ENCODE measurements at regions not wholly inside any gene's neighbourhood (a gene's known extent, or its start where the extent isn't known, plus 50 kb on each side); places are given as distances from the start of the nearest gene placed in this dataset.

DNA sequence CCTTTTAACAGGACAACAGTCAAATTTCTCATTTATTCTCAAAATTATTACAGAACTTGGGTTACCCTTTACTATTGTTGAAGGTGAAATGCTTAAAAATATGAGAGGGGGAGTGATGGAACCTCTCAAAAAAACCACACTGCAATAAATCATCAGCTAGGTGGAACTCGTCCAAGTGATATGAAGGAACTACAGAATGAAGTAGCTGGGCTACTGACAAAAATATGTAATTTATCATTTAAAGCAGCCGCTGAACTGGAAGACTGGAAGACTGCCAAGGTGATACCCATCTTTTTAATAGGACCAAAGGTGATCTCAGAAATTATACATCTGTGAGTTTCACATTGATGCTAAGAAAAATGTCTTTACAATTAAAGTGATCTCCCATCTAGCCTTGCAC is 597.7 kb upstream of the TENM3 start:
- DNase-seq = no peak

GRCh38 chr4:181646864-181647263 is 596.3 kb upstream of the TENM3 start:
- DNase-seq = no peak

GRCh38 chr4:181647396-181648147 is 595.6 kb upstream of the TENM3 start:
- DNase-seq = no peak

DNA sequence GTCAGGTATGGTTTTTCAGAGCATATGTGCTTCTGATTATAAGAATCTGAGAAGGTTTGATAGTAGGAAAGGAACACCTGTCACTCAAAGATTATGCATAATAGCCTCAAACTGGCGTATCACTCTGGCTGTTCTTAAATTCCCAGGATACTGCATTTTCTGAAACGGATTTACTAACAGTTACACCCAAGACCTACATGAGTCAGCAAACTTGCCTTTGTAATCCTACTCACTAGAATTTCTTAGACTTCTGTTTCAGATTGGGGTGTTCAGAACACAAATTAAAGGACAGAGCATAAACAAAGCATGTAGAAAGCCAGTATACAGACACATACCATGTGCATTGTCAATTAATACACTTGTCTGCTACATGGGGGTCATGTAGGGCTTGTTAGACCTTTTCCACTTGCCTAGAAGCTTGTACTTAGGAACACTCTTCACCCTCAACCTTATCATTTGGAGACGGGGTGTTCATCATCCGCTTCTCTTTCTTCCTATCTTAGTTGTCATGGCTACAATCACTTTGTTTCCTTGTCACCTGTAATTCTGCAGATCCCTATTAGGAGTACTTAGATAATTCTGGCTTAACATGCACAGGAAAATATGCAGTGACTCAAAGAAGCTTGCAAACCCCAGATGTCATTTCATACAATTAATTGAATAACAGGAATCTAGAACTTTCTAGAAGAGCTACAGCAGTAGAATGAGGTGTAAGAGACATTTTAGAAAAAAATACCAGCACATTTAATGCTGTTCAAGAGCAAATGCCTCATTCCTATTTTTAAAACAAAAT is 593.0 kb upstream of the TENM3 start:
- no peak for DNase-seq

- DNase-seq = no peak
Measured at GRCh38 chr4:181656748-181657147, 586.5 kb upstream of the TENM3 start.

- no peak for DNase-seq
Measured at GRCh38 chr4:181659202-181659601, 584.0 kb upstream of the TENM3 start.

- DNase-seq = no peak
Measured at GRCh38 chr4:181659876-181660275, 583.3 kb upstream of the TENM3 start.

GRCh38 chr4:181661090-181661489 is 582.1 kb upstream of the TENM3 start:
- DNase-seq = no peak

DNA sequence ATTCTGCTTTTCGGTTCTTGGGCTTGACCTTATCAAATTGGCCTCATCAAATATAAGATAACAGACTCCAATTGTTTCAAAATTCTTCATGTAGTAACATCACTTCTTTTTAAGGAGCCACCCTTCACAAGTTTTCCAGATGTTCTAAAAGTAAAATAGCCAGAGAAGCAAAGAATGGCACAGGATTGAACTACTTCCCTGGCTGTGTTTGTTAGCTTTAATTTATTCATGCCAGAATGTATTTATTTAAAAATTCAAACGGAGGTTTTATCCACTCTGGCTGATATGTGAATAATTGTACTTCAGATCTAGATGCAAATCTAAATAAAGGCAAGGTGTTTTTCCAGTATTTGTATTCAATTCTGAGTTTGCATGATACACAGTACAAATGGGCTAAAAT is 581.3 kb upstream of the TENM3 start:
- DNase-seq = no peak

GRCh38 chr4:181662383-181662782 is 580.8 kb upstream of the TENM3 start:
- DNase-seq = no peak

DNA sequence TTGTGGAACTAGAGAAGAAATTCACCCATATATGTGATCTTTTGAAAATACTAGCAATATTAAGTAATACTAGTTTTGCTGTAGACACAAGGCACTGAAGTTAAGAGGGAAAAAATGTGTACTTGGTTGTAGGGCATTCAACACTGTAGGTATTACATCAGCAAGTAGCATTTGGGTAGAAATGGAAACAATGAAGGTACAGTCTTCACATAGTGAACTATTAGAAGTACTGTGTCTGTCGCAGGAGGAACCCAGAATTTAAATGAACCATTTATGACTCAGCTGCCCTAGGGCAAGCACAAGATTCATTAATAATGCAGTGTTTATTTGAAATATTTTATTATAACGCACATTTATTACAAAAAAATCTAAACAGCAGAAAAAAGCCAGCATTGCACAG is 572.7 kb upstream of the TENM3 start:
- DNase-seq = no peak

DNA sequence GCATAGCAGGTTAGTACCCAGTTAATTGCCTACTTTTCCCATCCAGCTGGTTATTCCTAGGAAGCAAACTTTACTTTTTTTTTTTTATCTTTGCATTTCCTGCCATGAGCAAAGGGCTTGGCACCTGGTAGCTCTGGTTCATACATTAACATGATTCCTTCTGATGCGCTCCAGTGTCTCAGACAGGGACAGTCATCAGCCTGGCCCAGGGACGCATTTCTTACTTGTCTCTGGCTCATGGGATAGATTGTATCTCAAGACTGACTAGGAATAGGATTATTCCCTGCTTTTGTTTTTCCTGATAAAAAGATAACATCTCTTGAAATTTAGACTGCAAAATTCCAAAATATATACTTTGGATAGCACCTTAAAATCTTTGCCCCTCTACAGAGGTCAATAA is 571.5 kb upstream of the TENM3 start:
- DNase-seq = no peak

- no peak for DNase-seq
Measured at GRCh38 chr4:181672751-181673150, 570.5 kb upstream of the TENM3 start.

GRCh38 chr4:181674315-181674875 is 568.8 kb upstream of the TENM3 start:
- DNase-seq = no peak

- no peak for DNase-seq
Measured at GRCh38 chr4:181676546-181676945, 566.7 kb upstream of the TENM3 start.

DNA sequence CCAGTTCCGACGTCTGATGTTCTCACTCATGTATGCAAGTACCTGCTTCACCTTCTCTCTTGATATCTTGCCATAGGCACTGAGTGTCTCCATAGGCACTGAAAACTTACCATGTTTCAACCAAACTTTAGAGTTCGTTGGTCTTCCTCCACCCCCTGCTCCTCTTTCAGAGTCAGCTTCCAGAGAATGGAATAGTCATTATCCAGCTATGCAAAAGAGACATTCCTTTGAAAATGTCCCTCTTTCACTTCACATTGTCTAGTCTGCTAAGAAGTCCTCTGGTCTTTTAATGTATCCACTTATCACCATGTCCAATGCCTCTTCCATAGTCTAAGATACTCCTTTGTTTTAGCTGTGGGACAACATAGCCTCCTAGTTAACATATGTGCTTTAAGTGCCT is 566.0 kb upstream of the TENM3 start:
- DNase-seq = no peak

DNA sequence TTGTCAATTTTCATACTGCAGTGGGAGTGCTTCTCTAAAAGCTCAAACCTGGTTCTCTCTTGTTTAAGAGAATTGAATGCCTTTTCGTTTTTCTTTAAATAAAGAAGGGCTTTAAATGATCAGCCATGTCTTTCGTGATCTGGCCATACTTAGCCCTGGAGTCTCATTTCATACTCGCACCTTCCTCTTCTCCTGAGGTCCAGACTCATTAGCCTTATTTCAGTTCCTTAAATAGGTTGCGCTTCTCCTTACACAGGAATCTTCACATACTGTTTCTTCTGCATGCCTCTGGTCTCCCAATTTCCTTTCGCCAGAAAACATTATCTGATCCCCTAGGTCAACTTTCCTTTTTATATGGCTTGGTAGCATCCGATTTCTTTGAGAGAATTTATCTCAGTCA is 565.6 kb upstream of the TENM3 start:
- no peak for DNase-seq

GRCh38 chr4:181679754-181680153 is 563.4 kb upstream of the TENM3 start:
- DNase-seq = no peak

DNA sequence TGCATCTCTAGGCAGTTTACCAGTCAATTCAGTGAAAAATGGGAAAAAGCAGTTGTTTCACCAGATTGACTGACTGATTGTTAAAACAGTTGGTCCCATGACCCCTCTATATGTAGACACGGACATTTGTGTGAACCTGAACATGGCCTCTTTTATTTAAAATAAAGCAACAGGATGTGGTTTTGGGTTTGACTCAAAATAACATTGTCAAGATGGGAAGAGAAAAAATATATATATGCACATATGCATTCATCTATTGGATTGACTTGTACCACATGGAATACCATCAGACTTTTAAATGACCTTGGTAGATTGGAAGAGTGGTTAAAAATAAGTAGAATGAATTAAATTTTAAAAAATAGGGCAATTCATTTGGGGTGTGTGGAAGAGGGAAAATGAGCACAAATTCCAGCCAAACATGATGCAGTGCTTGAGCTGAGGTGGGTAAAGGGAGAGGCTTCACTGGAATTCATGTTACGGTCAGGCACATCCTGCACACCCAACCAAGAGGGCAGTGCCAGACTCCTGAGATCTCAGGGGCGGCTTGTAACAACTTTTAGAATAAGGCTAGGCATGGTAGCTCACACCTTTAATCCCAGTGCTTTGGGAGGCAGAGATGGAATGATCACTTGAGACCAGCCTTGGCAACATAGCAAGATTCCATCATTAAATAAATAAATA is 560.7 kb upstream of the TENM3 start:
- no peak for DNase-seq

DNA sequence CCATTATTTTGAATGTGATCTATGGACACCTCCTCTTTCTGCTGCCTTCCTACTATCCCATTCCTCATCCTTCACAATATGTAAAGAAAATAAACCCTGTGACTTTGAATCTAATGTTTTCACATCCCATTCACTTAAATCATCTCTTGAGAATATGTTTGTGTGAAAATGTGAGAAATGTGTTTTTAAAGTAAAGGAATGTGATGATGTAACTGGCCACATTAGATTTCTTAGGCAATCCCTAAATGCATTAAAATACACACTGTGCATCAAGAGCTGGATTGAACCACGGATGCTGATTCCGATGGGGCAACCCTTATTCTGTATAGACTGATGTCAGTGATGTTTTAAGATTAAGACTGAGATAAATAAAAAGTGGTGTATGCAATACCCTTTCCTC is 558.9 kb upstream of the TENM3 start:
- no peak for DNase-seq

- DNase-seq = no peak
Measured at GRCh38 chr4:181685461-181685860, 557.7 kb upstream of the TENM3 start.

- no peak for DNase-seq
Measured at GRCh38 chr4:181685911-181686310, 557.3 kb upstream of the TENM3 start.

DNA sequence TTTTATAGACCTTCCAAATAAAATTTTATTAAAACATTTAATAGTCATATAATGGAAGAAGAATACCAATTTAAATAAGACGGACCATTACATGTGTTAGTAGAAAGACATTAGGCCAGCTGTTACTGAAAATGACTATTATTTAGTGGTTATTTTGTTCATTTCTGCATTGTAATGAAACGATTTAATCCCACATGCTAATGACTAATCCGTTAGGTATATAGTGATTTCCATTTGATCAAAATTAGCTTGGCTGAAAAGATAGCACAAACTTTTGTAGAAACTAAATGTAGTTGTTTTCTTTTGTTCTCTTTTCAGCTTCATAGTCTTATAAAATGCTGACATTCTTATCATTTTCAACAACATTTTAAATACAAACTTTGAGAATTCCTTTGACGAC is 556.1 kb upstream of the TENM3 start:
- DNase-seq = no peak

DNA sequence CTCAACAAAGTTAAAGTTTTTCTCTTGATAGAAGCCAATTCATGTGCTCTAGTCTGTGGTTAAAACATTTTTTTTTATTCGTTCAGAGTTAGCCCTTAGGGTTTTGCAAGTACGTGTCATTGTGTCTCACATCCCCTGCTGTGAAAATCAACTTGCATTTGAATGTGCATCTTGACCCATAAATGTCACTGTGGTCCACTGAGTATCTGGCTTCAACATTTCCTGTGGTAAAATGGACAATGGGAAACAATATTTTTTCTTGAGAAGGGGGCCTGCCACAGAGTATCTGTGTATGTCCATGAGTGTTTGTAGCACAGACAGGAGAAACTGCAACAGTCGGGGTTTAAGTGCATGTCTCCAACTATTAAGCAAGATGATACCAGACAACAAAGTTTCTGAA is 554.8 kb upstream of the TENM3 start:
- no peak for DNase-seq
